Activated CD8-positive, alpha-beta memory T cell treated with anti-CD3 and anti-CD28 coated beads for 36 hours (primary cell): ENCODE measurements at regions not wholly inside any gene's neighbourhood (a gene's known extent, or its start where the extent isn't known, plus 50 kb on each side); places are given as distances from the start of the nearest gene placed in this dataset.
"Not testable (repeated sequence)": the region's sequence is repeated elsewhere in the genome, so short reads cannot be mapped to it uniquely, and the experiment has no call there.

Source experiments
- CTCF ChIA-PET: fragments of 350-600 bp; sonication (Branson Sonifier 250); formaldehyde crosslinking; loops from one replicate; lab custom pipeline; 2021; ENCODE audit warnings: antibody characterized with exemption; lab: Charles Lee
- POLR2A ChIA-PET: fragments of 350-600 bp; sonication (Branson Sonifier 250); formaldehyde crosslinking; loops from one replicate; lab custom pipeline; 2021; ENCODE audit warnings: antibody characterized with exemption; lab: Charles Lee

DNA sequence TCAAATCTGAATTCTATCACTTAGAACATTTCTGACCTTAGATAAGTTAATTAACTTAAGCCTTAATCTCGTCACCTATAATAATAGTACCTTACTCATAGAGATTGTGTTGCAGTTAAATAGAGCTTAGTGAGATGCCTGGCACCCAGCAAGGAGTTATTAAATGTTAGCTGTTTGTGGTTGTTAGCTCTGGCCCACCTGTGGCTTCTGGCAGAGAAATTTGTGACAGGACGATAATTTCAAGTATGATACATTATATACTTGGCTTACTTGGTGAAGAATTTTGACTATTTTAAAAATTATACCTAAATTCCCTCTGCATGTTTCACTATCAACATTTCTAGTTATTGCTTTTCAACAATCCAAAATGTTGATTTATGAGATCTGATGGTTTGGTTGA, 102.9 kb upstream of the CEP162 start:
- ChIA-PET CTCF (no interaction called here), POLR2A (no interaction called here)

DNA sequence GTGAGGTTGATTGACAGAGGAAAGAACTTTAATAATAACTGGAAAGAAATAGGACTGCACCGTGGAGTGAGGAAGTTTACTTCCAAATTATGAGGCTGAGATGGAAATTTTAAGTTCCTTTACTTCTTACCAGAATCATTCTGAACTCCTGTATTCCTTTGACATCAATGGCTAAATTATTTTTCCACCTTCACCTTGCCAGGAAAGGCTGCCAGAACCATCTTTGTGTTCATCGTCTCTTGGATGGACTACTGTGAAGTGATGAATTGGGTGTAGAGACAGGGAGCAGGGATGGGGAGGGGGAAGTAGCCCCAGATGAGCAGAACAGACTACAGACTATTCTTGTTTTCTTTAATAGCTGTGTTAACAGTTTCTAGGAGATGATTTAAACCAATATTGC, 102.1 kb upstream of the CEP162 start:
- ChIA-PET POLR2A (no interaction called here), CTCF (no interaction called here)

DNA sequence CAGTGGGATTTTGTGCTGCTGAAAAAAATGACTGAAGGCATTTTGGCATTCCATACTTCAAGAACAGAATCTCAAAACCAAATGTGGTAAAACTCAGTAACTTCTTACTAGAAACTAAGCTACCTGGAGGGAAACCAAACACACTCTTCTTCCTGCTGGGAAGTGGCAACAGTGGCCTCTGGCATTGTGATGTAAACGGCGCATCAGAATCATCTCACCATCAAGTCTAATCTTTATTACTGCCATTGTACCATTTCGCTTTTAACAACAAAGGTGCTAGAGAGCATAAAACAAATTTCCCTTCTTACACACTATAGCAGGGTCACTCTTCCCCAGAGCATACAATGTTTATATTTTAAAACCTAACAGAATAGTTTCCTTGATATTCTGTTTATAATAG, 101.6 kb upstream of the CEP162 start:
- CTCF ChIA-PET = no interaction called here
- POLR2A ChIA-PET = no interaction called here

DNA sequence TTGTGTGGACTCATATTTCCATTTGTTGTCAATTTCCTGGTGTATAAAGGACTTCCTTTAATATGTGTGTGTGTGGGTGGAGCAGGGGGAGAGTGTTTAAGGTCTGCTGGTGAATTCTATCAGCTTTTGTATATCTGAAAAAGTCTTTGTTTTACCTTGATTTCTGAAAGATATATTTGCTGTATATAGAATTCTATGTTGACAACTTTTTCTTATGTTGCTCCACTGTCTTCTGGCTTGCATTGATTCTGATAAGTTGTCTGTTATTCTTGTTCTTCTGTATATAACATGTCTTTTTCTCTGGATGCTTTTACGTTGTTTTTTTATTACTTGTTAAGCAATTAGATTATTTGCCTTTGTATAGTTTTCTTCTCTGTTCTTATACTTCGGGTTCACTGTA, 90.0 kb upstream of the CEP162 start:
- ChIA-PET POLR2A (no interaction called here), CTCF (no interaction called here)

DNA sequence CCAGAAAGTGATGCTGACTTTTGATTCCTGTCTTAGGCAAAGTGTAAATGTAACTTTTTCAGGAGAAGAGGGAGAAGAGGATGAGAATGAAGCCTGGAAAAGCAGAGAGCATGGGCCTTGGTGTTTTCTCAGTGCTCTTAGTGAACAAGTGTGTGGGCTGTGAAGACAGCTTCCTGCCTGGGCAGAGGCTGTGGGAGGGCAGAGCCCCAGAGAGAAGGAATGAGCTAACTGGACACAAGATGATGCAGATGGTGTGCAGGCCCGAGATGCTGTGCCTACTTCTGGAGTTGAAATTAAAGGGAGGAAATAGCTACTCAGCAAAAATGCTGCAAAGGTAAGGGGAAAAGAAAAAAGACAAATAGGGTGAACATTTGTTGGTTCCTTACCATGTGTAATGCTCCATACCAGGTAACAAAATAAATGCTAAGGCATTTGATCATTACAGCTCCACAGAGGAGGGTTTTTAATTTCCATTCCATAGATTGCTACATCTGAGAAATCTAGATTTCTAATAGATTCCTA, 87.0 kb upstream of the CEP162 start:
- ChIA-PET POLR2A (no interaction called here), CTCF (no interaction called here)

DNA sequence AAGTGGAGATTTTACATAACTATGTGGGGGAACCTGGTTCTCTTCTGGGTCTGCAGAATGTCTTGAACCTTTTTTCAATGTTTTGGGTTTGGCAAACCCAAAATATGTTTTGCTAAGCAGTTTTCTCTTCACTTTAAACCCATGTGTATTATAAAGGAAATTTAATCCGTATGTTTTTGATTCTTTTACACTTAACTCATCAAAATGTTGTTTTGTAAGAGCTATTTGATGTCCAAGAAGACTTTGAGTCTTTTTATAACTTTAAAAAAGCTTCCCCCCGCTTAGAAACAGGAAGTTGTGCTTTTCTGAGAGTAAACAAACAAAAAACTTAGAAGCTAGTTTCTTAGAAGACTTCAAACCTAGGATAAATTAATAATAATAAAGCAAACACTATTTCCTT, 81.9 kb upstream of the CEP162 start:
- CTCF ChIA-PET = no interaction called here

DNA sequence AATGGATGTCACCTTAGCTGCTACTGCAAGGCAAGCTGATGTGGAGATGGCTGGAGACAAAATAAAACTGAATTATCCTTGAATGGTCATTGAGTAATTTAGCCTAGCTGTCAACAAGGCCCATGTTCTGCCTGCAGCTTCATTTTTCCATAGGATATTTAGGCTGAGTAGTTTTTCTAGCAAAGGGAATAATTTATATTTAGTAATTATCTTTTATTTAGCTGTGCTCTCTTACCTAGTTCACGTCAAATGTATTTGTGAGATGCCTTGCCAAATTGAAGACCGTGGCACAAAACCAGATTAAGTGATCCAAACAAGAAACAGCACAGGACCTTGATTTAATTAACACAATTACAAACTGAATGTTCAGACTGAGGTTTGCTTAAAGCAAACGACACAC, 77.4 kb upstream of the CEP162 start:
- CTCF ChIA-PET = no interaction called here
- POLR2A ChIA-PET = no interaction called here

More for the DNA sequence above, 81.9 kb upstream of the CEP162 start:
- POLR2A ChIA-PET = no interaction called here

DNA sequence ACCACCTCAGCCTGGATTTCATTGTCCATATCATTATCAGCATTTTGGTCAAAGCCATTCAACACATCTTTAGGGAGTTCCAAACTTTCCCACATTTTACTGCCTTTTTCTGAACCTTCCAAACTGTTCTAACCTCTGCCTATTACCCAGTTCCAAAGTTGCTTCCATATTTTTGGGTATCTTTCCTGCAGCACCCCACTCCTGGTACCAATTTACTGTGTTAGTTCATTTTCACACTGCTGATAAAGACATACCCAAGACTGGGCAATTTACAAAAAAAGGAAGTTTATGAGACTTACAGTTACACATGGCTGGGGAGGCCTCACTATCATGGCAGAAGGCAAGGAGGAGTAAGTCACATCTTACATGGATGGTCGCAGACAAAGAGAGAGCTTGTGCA, 63.6 kb upstream of the CEP162 start:
- POLR2A ChIA-PET = not testable (repeated sequence)

DNA sequence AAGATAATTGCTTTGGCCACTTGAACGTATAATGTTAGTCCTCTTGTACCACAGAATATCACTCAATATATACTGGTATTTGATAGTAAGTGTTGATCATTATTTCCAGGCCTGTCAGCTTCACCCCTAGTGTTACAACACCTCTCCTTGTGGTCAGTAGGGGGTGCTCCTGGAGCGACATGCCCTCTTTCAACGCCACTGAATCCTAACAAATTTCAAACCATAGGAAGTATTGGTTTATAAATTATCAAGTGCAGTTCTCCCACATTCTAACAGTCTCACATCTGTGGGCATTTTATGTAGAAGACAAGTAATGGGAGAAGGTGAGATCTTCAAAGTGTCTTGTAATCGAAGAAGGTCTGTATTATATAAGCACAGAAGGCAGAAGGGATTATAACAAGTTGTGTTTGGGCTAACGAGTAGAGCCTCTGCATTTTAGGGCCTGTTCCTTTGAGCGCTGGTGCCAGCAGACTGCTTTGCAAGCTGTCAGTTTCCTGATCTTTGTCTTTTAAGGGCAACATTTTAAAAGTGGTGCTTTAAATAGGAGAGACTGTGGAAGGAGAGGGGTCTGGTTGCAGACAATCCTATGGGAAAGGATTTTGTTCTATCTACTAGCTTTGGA, 57.1 kb upstream of the CEP162 start:
- POLR2A ChIA-PET = no interaction called here
- CTCF ChIA-PET = no interaction called here

More for the DNA sequence above, 63.6 kb upstream of the CEP162 start:
- CTCF ChIA-PET = not testable (repeated sequence)

DNA sequence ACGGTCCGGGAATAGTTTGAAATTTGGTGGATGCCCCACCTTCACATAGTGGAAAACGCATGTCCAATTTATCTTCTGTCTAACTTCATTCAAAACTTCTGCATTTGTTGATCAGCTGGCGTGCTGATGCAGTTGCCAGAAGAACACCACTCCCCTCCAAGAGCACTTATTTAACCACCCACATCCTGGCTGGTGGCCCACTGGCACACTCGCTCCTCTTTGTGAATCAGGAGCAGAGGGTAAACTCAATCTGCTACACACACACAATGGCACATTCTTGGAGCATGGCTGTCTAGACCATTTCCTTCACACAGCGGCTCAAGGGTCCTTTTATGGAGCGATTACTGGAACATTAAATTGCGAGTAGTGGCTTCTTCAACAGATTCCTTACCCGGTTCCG, 55.1 kb upstream of the CEP162 start:
- ChIA-PET POLR2A (no interaction called here), CTCF (no interaction called here)

DNA sequence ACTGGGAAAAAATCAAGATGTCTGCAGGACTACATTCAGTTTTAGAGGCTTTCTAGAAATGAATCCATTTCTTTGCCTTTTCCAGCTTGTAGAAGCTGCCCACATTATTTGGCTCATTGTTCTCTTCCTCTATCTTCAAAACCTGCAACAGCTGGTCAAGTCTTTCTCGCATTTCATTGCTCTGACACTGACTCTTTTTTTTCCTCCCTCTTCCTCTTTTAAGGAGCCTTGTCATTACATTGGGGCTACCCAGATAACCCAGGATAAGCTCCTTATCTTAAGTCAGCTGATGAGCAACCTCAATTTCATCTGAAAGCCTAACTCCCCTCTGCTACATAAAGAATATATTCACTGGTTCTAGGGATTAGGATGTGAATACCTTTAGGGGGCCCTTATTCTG, 53.2 kb upstream of the CEP162 start:
- ChIA-PET CTCF (no interaction called here), POLR2A (no interaction called here)

DNA sequence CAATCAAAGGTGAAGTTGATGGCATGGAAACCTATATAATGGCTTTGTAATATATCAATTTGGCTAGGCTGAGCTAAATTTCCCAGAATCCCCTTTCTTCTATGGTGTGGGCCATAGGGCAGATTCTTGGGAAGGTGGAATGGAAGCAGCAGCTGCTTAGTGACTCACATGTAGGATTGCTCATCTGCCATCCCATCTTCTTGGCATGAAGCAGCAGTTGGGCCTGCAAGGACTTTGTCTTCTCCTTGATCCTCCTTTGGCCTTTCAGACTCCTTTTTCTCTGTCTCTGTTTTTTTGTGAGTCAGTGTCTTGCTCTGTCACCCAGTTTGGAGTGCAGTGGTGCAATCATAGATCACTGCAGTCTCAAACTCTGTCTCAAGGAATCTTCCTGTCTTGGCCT, 52.6 kb upstream of the CEP162 start:
- CTCF ChIA-PET = no interaction called here
- POLR2A ChIA-PET = interaction anchor here (0.6 kb wide), 1 partner anchor 388 kb away, joined by 3 read pairs; no protein-coding TSS in a partner anchor

DNA sequence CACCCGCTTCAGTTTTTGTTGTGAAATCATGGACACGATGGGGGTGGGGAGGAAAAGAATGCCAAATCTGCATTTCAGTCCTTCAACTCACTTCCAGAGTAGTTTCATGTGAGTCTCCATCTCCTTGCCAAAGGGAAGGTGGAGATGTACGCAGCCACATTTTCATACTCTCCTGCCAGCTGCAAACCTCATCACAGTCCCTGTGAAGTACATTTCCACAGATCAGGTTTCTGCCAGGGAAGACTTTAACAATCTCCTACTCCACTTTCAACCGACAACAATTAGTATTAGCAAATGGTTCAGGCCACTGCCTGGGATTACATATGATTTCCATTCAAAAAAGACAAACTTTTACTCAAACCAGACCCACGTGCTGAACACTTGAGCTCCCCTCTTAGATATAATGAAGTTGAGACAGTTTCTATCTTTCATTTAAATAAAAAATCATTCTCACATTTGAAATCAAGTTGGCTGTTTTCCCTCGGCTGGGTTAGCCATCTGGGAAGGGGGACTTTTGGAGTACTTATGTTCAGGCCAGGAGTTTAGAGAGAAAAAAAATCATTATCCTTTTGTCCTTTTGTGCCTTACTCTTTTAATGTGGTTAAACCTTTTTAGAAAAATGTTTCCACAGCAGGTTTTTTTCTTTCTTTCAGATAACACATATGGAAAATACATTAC, 51.0 kb upstream of the CEP162 start:
- ChIA-PET CTCF (no interaction called here), POLR2A (no interaction called here)
